ENCODE measurements at regions not wholly inside any gene's neighbourhood (a gene's known extent, or its start where the extent isn't known, plus 50 kb on each side); places are given as distances from the start of the nearest gene placed in this dataset.

DNA sequence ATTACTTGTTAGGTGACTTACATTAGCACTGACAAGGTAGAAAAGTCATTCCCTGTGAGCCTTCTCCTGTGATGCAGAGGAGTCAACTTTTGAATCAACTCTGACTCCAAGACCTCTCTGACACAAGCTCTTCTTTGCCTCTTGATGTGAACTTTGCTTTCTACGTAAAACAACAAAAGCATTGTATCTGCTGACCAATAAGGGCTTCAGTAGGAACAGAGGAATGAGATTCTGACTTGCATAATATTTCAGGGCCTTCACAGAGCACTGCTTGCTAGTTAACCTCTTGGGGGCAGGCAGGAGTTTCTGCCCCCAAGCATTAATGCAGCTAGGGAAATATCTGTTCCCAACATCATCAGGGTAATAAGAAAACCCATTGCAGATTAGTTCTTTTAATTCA, 791.5 kb downstream of the BCL11A start:
- TF ChIP-seq CTCF (IDR thresholded peaks at IDR 0.05; ENCODE audit: insufficient read depth, low read length) = no peak
- TF ChIP-seq POLR2AphosphoS5 (IDR thresholded peaks at IDR 0.05; ENCODE audit: low read depth) = no peak
- TF ChIP-seq REST (IDR thresholded peaks at IDR 0.05; ENCODE audit: insufficient replicate concordance, low read depth) = no peak

Data from HL-60 (cell line).